AG10803 (cell line): ENCODE measurements at regions not wholly inside any gene's neighbourhood (a gene's known extent, or its start where the extent isn't known, plus 50 kb on each side); places are given as distances from the start of the nearest gene placed in this dataset.

Experiments used
- DNase-seq: peaks from one replicate; pipeline ENCODE4 v3.0.0; 2010; ENCODE audit warnings: low read depth
- H3K4me3 ChIP-seq: 2 replicates; pipeline ENCODE4 v1.5.1; 2011; ENCODE audit warnings: mild to moderate bottlenecking, low read length, control low read depth
- TF ChIP-seq, protein P1 (sequence below): conservative IDR thresholded peaks from 2 replicates; pipeline ENCODE4 v1.5.1; 2011; ENCODE audit warnings: mild to moderate bottlenecking, low read length, control low read depth, inconsistent platforms

DNA sequence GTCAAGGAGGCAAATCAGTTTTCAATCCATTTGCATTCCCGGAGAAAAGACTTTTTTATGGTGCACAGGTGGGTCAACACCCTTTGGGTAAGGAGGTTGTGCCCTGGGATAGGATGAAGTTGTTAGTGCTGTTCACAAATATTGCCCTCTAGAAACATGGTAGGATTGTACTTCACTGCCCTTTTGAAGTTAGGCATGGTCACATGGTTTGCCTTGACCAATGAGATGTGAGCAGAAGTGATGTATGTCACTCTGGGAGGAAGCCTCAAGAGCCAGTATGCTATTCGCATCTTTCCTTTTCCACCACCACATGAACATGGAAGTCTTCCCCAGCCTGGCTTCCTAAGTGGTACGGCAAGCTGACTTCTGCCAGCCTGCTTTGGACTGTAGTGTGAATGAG lies 182.7 kb downstream of the TMX1 start:
- TF ChIP-seq, protein P1, sequence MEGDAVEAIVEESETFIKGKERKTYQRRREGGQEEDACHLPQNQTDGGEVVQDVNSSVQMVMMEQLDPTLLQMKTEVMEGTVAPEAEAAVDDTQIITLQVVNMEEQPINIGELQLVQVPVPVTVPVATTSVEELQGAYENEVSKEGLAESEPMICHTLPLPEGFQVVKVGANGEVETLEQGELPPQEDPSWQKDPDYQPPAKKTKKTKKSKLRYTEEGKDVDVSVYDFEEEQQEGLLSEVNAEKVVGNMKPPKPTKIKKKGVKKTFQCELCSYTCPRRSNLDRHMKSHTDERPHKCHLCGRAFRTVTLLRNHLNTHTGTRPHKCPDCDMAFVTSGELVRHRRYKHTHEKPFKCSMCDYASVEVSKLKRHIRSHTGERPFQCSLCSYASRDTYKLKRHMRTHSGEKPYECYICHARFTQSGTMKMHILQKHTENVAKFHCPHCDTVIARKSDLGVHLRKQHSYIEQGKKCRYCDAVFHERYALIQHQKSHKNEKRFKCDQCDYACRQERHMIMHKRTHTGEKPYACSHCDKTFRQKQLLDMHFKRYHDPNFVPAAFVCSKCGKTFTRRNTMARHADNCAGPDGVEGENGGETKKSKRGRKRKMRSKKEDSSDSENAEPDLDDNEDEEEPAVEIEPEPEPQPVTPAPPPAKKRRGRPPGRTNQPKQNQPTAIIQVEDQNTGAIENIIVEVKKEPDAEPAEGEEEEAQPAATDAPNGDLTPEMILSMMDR: no peak
- DNase-seq: no peak
- no peak overlapping the region for H3K4me3 ChIP-seq

DNA sequence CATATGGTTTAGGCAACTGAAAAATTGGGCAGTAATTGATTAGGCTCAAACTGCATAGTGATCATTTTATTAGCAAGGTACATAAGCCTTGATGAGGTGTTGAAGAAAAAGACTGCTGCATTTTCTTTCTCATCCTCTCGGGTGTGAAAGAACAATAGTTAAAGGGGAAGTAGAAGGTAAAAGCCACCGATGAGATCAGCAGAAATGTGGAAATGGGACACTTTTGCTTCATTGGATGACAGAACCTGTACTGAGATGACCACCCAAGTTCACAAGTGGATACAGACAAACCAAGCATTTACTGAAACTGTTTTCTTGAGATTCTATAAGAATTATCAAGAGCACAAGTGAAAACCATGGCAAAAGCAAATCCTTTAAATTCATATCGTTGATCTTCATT lies 184.0 kb downstream of the TMX1 start:
- no peak overlapping the region for H3K4me3 ChIP-seq
- DNase-seq: no peak
- TF ChIP-seq, protein P1: no peak

- TF ChIP-seq, protein P1: peak; percentile 18; the same call in 1 of the 2 replicates
- no peak overlapping the region for H3K4me3 ChIP-seq
- peak; percentile 87 for DNase-seq
These were observed 184.7 kb downstream of the TMX1 start for GRCh38 chr14:51424561-51425251.

DNA sequence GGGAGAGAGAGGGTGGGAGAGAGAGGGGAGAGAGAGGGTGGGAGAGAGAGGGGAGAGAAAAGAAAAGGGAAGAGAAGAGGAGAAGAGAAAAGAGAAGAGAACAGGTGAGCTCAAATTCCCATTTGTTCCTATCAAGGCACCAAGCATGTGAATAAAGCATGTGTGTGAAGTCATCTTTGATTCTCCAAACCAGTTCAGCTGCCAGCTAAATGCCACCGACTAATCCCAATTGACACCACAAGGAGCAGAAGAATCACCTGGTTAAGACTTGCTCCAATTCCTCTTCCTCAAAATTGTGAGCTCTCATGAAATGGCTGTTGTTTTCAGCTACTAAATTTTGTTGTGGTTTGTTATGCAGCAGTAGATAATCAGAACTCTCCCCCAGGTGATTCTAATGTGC lies 188.9 kb downstream of the TMX1 start:
- TF ChIP-seq, protein P1: no peak
- no peak overlapping the region for H3K4me3 ChIP-seq
- no peak for DNase-seq

- DNase-seq: no peak
- H3K4me3 ChIP-seq: no peak overlapping the region
- TF ChIP-seq, protein P1: no peak
These were observed 190.0 kb downstream of the TMX1 start for GRCh38 chr14:51430079-51430478.

- peak; percentile 50 for DNase-seq
- TF ChIP-seq, protein P1: no peak
- H3K4me3 ChIP-seq: no peak overlapping the region
These were observed 190.6 kb downstream of the TMX1 start for GRCh38 chr14:51430633-51431032.

GRCh38 chr14:51431033-51431709 lies 191.1 kb downstream of the TMX1 start:
- TF ChIP-seq, protein P1: no peak
- no peak for DNase-seq
- H3K4me3 ChIP-seq: no peak overlapping the region
